NOMO-1 treated with dmso at 0.1 percent for 144 hours (cell line): ENCODE measurements at regions not wholly inside any gene's neighbourhood (a gene's known extent, or its start where the extent isn't known, plus 50 kb on each side); places are given as distances from the start of the nearest gene placed in this dataset.
A peak's percentile ranks its signal among the peaks of the same experiment; 100 is the strongest.
"Not testable (repeated sequence)": the region's sequence is repeated elsewhere in the genome, so short reads cannot be mapped to it uniquely, and the experiment has no call there.

Experiments
- DNase-seq: peaks from one replicate; lab custom pipeline; 2025; ENCODE audit not compliant: unreplicated experiment; lab: John Stamatoyannopoulos, UW

GRCh38 chr2:31813016-31813415 is 197.8 kb downstream of the MEMO1 start:
- no peak for DNase-seq

GRCh38 chr2:31812051-31812798 is 198.6 kb downstream of the MEMO1 start:
- peak; percentile 51 for DNase-seq

- no peak for DNase-seq
These were observed 199.3 kb downstream of the MEMO1 start for GRCh38 chr2:31811482-31811881.

- no peak for DNase-seq
These were observed 200.4 kb downstream of the MEMO1 start for GRCh38 chr2:31810200-31810917.

- no peak for DNase-seq
These were observed 205.1 kb downstream of the MEMO1 start for GRCh38 chr2:31805688-31806087.

GRCh38 chr2:31803481-31804153 is 207.2 kb downstream of the MEMO1 start:
- DNase-seq, result not testable (repeated sequence)

- DNase-seq, result no peak
These were observed 208.1 kb downstream of the MEMO1 start for GRCh38 chr2:31802711-31803110.

GRCh38 chr2:31799282-31799681 is 211.5 kb downstream of the MEMO1 start:
- not testable (repeated sequence) for DNase-seq

GRCh38 chr2:31788273-31788672 is 207.5 kb upstream of the SRD5A2 start:
- no peak for DNase-seq

- no peak for DNase-seq
These were observed 205.1 kb upstream of the SRD5A2 start for GRCh38 chr2:31785876-31786275.

- DNase-seq, result no peak
These were observed 204.1 kb upstream of the SRD5A2 start for GRCh38 chr2:31784868-31785267.

- DNase-seq, result not testable (repeated sequence)
These were observed 202.8 kb upstream of the SRD5A2 start for GRCh38 chr2:31783446-31784091.

- DNase-seq, result no peak
These were observed 197.4 kb upstream of the SRD5A2 start for GRCh38 chr2:31778153-31778552.

- no peak for DNase-seq
These were observed 190.0 kb upstream of the SRD5A2 start for GRCh38 chr2:31770741-31771140.

- no peak for DNase-seq
These were observed 184.6 kb upstream of the SRD5A2 start for GRCh38 chr2:31765078-31765945.

GRCh38 chr2:31764169-31764568 is 183.4 kb upstream of the SRD5A2 start:
- no peak for DNase-seq

GRCh38 chr2:31762085-31762484 is 181.3 kb upstream of the SRD5A2 start:
- no peak for DNase-seq

- DNase-seq, result not testable (repeated sequence)
These were observed 176.6 kb upstream of the SRD5A2 start for GRCh38 chr2:31757351-31757750.

GRCh38 chr2:31748746-31749145 is 168.0 kb upstream of the SRD5A2 start:
- not testable (repeated sequence) for DNase-seq

GRCh38 chr2:31748041-31748440 is 167.3 kb upstream of the SRD5A2 start:
- DNase-seq, result no peak
